ENCODE measurements at regions not wholly inside any gene's neighbourhood (a gene's known extent, or its start where the extent isn't known, plus 50 kb on each side); places are given as distances from the start of the nearest gene placed in this dataset.
A peak's percentile ranks its signal among the peaks of the same experiment; 100 is the strongest.
"Not testable (repeated sequence)": the region's sequence is repeated elsewhere in the genome, so short reads cannot be mapped to it uniquely, and the experiment has no call there.

- DNase-seq = no peak
These were observed 143.9 kb downstream of the CYP26B1 start for GRCh38 chr2:72003796-72004195.

- no peak for DNase-seq
These were observed 144.5 kb downstream of the CYP26B1 start for GRCh38 chr2:72003124-72003523.

GRCh38 chr2:72001937-72002690 lies 145.5 kb downstream of the CYP26B1 start:
- no peak for DNase-seq

- no peak for DNase-seq
These were observed 147.6 kb downstream of the CYP26B1 start for GRCh38 chr2:72000110-72000509.

GRCh38 chr2:71999580-71999979 lies 148.1 kb downstream of the CYP26B1 start:
- no peak for DNase-seq

- no peak for DNase-seq
These were observed 149.8 kb downstream of the CYP26B1 start for GRCh38 chr2:71997843-71998242.

- peak; percentile 34 for DNase-seq
These were observed 152.5 kb downstream of the CYP26B1 start for GRCh38 chr2:71995067-71995665.

- DNase-seq = no peak
These were observed 155.6 kb downstream of the CYP26B1 start for GRCh38 chr2:71992036-71992435.

- no peak for DNase-seq
These were observed 156.3 kb downstream of the CYP26B1 start for GRCh38 chr2:71991397-71991796.

- no peak for DNase-seq
These were observed 156.8 kb downstream of the CYP26B1 start for GRCh38 chr2:71990826-71991225.

GRCh38 chr2:71990122-71990521 lies 157.5 kb downstream of the CYP26B1 start:
- DNase-seq = no peak

GRCh38 chr2:71989671-71990070 lies 158.0 kb downstream of the CYP26B1 start:
- DNase-seq = no peak

- DNase-seq = no peak
These were observed 159.5 kb downstream of the CYP26B1 start for GRCh38 chr2:71988170-71988569.

GRCh38 chr2:71976685-71977084 lies 171.0 kb downstream of the CYP26B1 start:
- no peak for DNase-seq

- no peak for DNase-seq
These were observed 172.8 kb downstream of the CYP26B1 start for GRCh38 chr2:71974846-71975245.

- DNase-seq = no peak
These were observed 176.2 kb downstream of the CYP26B1 start for GRCh38 chr2:71971493-71971892.

GRCh38 chr2:71965530-71965929 lies 182.1 kb downstream of the CYP26B1 start:
- no peak for DNase-seq

GRCh38 chr2:71962911-71963694 lies 184.6 kb downstream of the CYP26B1 start:
- DNase-seq = peak; percentile 30

GRCh38 chr2:71962350-71962749 lies 185.3 kb downstream of the CYP26B1 start:
- DNase-seq = no peak

- DNase-seq = no peak
These were observed 186.2 kb downstream of the CYP26B1 start for GRCh38 chr2:71961289-71962027.

GRCh38 chr2:71959494-71959893 lies 188.2 kb downstream of the CYP26B1 start:
- DNase-seq = no peak

GRCh38 chr2:71958426-71958825 lies 189.2 kb downstream of the CYP26B1 start:
- DNase-seq = not testable (repeated sequence)

GRCh38 chr2:71952572-71953188 lies 195.0 kb downstream of the CYP26B1 start:
- DNase-seq = no peak
